LHCN-M2 (cell line): ENCODE measurements at regions not wholly inside any gene's neighbourhood (a gene's known extent, or its start where the extent isn't known, plus 50 kb on each side); places are given as distances from the start of the nearest gene placed in this dataset.

Experiments
- DNase-seq: peaks from one replicate; pipeline ENCODE4 v3.0.0-alpha.2; 2012; ENCODE audit warnings: low read depth

DNA sequence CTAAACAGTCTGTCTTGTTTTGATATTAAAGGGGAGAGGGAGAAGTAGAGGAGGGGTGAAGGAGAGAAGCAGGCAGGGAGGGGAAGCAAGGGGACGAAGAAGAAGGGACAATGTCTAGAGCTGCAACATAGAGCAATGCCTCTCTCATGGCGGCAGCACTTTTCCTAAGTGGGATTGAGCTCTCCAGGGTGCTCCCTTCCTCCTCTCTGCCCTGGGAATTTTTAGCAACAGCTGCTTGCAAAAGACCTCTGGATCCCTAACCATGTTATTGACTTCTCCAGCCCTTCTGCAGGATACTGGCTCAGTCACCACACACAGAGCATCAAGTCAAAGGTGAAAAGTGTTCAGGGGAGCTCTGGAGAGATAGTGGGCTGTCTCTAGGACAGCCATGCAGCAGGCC is 734.9 kb downstream of the EPHA4 start:
- no peak for DNase-seq

DNA sequence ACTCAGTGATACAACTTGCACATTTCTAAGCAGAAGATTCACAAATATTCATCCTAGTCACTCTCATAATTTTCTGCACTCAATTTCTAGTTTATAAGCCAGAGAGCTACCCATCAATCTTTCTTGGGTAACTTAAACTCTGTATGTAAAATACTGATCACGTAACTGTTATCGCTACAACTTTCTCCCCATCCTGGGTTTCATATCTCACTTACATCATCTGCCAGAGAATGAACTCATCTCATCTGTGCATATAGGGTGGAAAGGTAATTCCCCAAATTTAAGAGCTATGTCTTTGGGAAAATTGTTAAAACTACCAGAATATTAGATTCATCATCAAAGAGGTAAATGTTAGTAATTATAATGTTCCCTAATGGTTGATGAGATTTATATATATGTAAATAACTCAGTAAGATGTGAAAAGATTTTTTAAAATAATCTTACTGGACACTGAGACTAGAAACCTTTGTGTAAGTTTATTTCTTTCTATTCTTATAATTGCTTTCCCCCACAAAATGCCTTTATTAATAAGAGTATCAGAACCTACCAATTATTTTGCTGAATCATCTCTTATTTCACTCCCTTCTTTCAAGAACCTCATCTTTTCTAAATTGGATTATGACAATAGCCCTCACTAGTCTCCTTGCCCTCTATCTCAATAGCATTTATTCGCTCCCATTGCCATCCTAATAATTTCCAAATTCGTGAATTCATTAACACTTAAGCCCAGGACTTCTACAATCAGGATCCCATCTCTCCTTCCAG is 729.0 kb downstream of the EPHA4 start:
- no peak for DNase-seq

DNA sequence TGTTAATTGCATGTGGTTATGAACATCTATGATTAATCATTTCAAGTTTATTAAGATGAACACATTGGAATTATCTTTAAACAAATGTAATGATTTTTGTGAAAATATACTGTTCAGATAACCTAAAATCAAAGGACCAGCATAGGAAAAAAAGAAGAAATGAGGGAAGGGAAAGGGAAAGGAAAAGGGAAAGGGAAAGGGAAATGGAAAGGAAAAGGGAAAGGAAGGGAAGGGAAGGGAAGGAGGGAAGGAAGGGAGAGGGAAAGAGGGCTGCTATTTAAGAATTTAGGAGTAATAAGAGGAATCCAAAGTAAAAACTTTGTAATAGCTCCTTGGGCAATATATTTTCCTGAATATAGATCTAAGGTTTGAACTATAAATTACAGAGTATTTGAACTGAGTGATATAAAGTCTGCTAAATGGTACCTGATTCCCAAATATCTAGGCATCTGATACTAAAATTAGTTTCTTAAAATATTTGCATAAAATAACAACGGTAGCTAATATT is 726.3 kb downstream of the EPHA4 start:
- DNase-seq: no peak

DNA sequence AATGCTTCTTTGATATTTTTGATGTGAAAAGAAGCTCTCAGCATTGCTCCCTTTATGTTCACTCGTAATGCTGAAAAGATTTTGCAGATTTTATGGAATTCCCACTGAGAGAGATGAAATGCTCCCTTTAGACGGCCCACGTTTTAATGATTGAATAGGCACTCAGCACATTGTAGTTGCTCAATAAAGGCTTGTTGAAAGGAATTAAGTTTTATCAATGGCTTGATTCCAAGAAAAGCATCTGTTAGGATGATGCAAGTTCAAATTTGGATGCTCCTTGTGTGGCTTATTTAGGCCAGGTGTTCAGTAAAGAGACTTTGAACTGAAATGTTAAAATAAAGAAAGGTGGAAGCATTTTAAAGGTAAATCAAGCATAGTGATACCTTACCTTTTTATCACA is 725.1 kb downstream of the EPHA4 start:
- DNase-seq: peak; percentile 19

DNA sequence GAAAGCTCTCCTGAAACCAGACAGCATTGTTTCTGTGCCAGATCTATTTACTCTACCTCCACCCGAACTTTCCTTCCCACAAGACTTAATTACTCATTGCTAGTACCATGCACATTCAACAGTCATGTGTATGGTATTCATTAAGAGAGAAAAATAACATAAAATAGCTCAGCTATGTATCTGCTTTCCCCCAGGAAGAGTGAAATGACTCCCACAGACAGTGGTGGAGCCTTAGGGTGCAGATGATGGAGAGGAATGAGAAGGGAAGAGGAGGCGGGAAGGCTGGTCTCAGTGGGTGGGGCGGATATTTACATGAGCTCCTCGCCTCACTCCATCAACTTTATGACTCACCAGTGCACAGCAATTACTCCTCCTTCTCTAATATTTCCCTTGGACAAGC is 724.5 kb downstream of the EPHA4 start:
- peak; percentile 86 for DNase-seq

DNA sequence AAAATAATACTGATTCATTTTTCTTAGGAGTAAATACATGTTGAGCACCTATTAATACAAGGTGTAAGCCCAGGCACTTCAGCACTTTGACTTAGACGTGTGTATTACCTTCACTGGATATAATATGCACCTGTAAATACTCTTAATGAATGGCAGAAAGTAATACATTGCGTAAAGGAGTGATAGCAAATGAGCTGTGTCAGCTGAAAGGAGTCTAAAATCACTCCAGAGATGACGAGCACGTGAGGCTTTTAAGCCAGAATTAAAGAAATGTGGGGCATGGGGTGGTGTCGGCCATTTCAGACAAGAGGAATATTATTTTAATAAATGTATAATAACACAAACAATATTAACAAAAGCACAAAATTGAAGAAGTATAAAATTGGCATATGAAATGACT is 722.7 kb downstream of the EPHA4 start:
- DNase-seq: no peak

DNA sequence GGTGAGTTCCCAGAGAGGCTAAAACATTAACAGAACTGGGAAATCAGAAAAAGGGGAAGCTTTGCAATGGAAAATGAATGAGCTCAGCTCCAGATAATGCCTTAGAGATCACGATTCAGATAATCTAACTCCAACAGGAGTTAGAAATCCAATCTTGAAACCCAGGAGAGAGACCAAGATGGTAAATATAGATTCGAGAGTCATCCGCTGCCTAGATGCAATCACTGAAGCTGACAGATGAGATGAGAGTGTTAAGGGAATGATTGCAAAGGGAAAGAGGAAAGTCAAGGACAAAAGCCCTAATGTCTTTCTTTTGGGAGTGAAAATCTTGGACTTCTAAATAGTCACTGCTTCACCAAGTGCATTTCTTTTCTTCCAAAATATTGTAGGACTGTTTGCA is 722.0 kb downstream of the EPHA4 start:
- no peak for DNase-seq

DNA sequence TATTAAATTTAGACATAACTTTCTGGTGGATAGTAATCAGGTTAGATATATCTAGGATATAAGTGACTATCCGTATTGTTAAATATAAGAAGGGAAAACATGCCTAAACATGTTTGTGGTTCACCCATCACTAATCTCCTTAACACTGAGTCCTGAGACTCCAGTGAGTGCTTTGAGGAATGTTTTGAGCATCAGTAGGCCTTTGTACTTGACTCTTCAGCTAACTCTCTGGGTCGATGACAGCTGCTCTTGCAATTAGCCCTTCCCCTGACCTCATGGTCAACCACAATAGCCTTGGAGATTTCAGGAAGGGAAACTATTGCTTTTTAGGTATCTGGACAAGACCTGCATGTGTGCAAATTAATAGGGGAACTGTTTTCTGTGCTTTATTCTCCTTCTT is 716.8 kb downstream of the EPHA4 start:
- peak; percentile 93 for DNase-seq

DNA sequence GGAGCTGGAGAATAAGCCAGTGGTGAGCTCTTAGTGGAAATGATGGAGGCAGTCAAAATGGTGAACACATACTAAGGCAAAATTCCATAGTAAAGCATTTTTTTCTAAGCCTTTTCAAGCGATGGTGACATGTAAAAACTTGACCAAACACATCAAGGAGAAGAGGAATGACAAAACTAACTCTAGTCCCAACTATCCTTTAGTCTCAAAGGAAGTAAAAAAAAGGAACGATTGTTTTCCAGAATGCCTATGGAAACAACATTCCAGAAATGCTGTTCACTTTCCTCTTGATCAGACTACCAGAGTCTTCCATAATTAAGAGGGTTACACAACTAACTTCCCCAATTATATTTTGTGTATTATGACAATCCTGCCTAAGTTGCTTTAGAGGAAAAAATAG is 715.6 kb downstream of the EPHA4 start:
- DNase-seq: no peak

DNA sequence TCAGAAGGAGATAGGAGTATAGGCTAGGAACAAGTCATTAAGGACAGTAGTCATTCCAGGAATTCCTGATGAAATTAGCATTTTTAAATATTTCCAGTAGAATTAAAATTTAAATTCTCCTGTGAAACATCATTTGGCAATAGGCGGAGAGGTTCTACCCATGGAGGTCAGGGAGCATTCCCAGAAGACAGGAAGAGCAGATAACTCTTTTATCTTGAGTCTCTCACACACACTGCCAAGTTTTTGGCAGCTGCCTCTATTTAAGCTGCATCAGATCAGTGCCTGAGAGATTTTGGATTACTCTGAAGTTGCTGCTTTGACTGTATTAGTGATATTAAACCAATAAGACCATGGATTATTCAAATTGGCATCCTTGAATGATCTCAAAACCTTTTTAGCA is 714.7 kb downstream of the EPHA4 start:
- no peak for DNase-seq

DNA sequence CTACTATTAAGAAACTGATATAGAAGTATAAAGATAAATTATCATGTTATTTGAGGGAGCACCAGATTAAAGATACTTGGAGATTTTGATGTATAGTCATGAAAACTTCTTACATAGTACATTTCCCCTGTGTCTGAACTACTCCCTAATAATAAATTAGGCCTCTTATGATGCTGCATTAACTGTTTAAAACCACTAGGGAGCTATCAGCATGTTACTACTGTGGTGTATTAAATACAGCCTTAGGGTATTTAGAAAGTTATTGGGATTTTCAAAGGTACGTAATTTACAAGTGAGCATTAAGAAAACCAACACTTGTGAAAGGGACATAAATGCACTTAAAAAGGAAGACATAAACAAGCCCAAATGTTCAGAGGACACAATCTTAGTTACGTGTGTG is 714.0 kb downstream of the EPHA4 start:
- DNase-seq: no peak

DNA sequence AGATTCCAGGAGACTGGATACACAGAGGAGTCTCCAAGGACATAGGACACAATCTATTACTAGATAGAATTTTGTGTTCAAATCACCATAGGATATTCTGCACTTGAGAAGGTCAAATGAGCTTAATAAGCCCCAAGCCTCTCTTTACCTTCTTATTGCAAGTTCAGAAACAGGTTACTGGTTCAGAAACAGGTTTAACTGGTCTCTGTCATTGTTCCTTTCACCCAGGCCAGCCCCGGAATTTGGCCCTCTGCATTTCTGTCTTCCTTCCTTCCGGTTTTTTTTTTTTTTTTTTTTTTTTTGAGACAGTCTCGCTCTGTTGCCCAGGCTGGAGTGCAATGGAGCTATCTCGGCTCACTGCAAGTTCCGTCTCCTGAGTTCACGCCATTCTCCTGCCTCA is 700.2 kb downstream of the EPHA4 start:
- DNase-seq: no peak

DNA sequence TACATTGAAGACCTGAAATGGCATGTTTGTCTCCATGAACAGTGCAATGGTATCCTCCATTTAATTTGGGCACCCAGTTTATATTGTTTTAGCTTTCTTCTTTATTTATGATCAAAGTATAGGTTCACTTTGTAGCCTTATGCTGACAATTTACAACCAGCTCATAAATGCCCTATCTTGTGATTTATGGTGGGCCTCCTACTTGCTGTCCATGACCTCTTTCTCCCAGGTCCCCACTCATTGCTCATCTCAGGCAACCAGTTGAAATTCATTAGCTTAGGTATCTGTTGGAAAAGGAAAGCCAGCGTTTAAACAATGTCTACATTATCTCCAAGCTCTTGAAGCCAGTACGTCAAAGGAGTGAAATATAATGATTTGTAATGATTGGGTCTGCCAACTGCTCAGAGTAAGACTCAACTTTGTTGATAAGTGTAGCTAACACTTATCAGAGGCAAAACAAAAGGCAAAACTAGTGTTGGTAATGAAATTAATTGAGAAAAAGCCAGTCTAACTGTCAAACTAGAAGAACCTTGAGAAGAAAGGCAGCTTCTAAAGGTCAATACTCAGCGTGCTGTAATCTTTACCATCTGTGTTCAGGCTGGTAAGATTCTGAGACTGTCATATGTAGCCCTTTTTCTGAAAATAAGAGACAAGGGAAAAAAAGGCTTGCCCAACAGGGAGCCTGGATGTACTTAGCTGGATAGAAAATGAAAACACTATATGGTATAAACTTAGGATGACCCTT is 695.9 kb downstream of the EPHA4 start:
- DNase-seq: no peak

DNA sequence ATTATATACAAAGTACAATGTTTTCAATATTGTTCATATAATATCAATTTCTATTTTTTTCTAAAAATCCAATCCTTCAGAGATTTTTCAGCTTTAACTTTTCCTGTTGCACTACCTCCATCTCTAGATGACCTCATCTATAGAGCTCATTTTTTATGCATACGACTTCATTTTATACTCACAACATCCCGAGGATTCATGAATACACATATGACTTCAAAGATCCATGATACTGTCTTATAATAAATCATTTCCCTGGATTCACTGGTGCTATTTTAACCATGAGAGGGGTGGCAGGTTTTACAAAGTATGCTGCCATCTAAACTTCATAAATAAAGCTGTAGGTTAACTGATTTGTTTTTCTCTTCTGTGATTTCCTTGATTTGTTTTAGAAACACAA is 694.6 kb downstream of the EPHA4 start:
- DNase-seq: no peak

DNA sequence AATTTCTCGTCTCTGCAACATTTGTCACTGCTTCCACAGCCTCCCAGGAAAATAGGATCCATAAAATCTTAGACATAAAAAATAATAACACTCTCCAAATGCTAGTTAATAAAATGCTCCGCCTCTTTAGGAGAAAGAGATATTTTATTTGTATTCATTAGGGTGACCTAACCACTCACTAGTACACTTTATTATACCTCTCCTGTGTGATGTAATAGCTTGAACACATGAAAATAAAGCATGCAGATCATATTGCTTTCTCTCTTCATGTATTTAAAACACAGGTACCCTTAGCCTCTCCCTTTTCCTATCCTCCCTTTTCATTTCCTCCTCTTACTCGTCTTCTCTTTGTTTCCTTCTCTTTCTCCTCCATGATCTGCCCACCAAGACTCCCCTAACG is 694.2 kb downstream of the EPHA4 start:
- no peak for DNase-seq

DNA sequence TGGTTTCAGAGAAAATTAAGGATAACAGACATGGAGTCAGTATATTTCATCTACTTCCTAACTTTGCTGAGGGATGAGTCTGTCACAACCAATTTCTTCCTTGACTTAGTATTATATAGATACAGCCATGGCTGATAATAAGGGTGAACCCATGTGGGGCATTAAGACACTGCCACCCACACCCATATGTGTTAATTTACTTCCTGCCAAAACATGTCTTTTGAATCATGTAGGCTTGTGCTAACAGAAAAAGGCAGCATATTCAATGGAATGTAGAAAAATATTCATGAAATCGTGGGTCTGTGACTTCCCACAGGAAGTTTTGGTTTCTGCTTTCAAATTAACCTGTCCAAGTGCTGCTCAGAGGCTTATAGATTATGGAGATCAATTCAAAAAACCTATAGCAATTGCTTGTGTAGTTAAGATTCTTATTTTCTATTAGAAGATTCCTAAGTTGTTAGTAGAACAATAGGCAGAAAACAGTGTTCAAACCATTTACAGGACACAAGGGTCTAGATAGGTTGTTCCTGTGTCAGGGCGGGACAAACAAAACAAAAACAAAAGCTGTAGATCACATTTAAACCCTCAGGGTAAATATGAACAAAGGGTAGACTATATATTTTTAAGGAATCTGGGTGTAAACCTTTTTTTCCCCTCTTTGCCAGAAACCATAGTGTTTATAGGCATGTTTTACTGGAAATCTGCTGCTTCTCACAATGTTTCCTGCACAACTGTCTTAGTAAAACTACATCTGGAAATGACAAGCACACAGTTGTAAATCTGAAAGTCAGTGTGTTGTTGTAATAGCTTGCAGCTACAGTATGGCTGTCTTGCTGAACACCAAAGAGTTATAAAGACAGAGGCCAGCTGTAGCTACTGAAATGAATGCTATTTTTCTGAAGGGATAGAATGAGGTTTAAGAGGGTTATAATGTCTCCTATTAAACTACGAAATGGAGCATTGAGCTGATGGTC is 691.2 kb downstream of the EPHA4 start:
- no peak for DNase-seq

DNA sequence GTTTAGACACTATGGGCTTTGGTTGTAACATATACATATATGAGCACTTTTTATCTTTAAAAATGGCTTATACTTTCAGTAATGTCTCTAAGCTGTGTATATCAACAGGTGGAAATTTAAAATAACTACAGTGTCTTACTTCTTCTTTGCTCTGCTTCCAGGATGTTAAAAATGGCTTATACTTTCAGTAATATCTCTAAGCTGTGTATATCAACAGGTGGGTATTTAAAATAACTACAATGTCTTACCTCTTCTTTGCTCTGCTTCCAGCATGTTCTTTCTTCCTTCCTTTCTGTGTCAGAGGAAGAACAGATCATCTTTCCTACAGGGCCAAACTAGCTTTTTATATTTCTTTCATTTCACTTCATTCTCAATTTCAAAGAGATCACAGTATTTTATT is 689.6 kb downstream of the EPHA4 start:
- DNase-seq: no peak

DNA sequence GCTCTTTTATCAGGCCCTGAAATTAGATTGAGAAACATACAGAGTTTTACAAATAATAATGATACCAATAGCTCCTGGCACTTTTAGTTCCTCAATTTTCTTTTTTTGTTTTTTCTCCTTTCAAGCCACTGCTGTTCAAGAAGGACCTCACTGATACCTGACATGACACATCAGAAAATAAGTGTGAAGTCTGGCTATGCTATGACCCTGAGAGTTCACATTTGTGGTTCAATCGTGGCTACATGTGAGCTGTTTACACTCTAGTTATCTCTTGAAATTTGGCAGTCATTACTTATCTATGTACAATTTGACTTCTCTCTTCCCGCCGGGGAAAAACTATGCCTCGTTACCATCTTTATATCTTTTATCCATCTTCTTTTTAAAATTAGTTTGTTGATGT is 686.5 kb downstream of the EPHA4 start:
- no peak for DNase-seq

DNA sequence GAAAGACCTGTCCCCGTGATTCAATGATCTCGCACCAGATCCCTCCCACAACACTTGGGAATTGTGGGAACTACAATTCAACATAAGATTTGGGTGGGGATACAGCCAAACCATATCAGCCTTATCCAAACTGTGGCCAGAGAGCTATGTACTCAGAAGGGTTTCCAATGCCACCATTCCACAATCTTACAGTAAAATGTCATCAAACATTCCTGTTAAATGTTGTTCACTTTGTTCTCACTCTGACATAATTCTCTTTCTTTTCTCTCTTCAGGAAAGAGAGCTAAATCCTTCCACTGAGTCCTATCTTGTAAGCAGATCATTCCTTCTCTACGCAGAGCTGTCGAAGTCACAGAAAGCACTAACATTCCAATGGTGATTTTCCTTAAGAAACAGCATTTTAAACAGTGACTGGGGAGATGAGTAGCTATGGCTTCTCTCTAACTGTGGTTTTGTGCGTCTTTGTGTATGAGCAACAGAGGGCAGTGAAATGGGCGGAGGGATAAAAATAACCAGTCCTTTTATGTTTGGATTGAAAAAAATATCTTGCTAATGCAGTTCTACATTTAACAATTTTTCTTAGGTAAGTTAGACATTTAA is 684.7 kb downstream of the EPHA4 start:
- DNase-seq: no peak

DNA sequence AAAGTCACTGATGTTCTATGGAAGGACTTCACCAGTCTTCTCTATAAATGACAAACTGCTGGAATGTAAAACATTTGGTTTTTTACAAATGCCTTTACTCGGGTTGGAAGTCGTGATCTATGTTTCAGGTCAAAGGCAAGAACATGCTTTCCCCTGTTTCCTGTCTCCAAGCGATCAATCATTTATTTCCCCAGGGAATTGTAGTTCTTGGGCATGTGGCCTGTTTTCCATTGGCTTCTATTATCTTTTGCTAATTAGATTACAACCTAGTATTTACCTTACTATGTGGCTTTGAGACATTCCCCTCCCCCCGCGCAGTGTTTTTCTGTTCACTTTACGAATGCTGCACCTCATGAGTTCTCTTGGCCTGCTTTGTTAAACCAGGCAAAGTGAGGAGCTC is 684.2 kb downstream of the EPHA4 start:
- DNase-seq: no peak

DNA sequence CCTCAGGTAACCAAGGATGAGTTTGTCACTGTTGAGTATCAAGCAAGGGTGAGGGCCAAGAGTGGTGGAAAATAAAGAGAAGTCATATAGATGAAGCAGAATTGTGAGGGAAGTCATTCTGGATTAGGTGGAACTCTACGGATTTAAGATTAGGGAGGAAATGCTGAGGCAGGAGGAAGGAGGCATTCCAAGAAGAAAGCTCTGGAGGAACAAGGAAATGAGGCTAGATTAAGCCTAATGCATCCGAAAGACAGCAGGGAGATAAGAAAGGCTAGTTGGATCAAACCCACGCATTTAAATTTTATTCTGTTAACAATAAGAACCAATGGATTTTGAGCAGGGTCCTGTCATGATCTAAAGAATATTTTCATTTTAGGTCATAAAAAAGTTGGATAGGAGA is 681.2 kb downstream of the EPHA4 start:
- DNase-seq: no peak

DNA sequence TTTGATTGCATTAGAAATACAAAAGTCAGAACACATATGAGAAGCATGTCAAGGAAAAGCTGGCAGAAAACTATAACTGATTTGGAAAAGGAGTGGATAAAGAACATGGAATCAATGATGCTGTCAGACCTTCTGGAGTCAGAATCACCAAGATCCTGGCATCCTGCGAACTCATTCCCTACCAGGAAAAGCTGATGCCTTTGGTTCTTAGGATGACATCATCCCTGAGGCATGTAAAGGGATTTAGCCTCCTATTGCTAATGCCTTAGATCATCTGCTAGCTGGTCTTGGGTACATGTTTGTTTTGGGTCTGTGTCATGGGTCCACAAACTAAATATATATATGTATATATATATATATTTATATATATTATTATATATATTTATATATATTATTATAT is 680.7 kb downstream of the EPHA4 start:
- DNase-seq: peak; percentile 86
